HEK293 (cell line): ENCODE measurements at regions not wholly inside any gene's neighbourhood (a gene's known extent, or its start where the extent isn't known, plus 50 kb on each side); places are given as distances from the start of the nearest gene placed in this dataset.

ENCODE experiments used
- ZNF423 ChIP-seq: fragments of 450-650 bp; formaldehyde crosslinking; IDR thresholded peaks from 2 replicates; pipeline ENCODE4 v1.5.1; 2016; ENCODE audit warnings: missing biosample characterization, missing genetic modification characterization
- TF ChIP-seq, protein P1 (sequence below): fragments of 450-650 bp; formaldehyde crosslinking; IDR thresholded peaks from 2 replicates; pipeline ENCODE4 v1.5.1; 2016; ENCODE audit warnings: missing biosample characterization, missing genetic modification characterization
- TF ChIP-seq, protein P2 (sequence below): fragments of 450-650 bp; formaldehyde crosslinking; IDR thresholded peaks from 2 replicates; pipeline ENCODE4 v1.5.1; 2016; ENCODE audit warnings: missing biosample characterization, missing genetic modification characterization, low read depth
- TF ChIP-seq, protein P3 (sequence below): fragments of 450-650 bp; formaldehyde crosslinking; IDR thresholded peaks from 2 replicates; pipeline ENCODE4 v1.5.1; 2016; ENCODE audit warnings: missing biosample characterization, missing genetic modification characterization
- TF ChIP-seq, protein P4 (sequence below): fragments of 450-650 bp; IDR thresholded peaks from 2 replicates; pipeline ENCODE4 v1.5.1; 2018; ENCODE audit warnings: missing biosample characterization, missing genetic modification characterization
- TF ChIP-seq, protein P5 (sequence below): fragments of 450-650 bp; formaldehyde crosslinking; IDR thresholded peaks from 2 replicates; pipeline ENCODE4 v1.5.1; 2016; ENCODE audit warnings: missing biosample characterization, missing genetic modification characterization

DNA sequence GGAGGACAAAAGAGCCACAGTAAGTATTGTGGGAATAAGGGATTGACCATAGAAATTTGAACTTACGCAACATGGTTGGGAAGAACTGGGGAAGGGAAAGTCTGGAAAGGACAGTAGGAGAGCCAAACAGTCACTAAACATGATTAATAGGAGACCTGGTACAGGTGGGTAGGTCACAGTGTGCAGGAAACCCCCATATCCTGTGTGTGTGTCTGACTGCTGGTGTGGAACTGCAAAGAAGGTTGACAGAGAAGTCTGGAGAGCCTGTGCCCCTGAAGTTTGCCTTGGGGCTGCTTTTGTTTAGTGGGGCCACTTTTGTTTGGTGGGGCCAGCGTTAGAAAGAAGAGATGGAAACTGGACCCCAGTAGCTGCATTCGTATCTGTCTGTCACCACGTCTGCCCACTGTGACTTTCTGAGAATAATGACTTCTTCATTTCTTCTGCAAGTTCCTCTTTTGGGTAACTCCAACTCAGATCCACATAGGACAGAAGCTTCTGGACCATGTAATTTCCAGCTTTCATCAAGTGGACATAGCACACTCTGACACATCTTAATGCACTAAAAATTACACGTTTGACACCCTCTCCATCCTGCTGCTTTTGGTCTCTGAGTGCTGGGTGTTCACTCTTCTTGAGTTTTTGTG is 126.8 kb upstream of the RAG2 start:
- TF ChIP-seq, protein P1, sequence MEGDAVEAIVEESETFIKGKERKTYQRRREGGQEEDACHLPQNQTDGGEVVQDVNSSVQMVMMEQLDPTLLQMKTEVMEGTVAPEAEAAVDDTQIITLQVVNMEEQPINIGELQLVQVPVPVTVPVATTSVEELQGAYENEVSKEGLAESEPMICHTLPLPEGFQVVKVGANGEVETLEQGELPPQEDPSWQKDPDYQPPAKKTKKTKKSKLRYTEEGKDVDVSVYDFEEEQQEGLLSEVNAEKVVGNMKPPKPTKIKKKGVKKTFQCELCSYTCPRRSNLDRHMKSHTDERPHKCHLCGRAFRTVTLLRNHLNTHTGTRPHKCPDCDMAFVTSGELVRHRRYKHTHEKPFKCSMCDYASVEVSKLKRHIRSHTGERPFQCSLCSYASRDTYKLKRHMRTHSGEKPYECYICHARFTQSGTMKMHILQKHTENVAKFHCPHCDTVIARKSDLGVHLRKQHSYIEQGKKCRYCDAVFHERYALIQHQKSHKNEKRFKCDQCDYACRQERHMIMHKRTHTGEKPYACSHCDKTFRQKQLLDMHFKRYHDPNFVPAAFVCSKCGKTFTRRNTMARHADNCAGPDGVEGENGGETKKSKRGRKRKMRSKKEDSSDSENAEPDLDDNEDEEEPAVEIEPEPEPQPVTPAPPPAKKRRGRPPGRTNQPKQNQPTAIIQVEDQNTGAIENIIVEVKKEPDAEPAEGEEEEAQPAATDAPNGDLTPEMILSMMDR (tag by site-specific recombination) = no peak
- TF ChIP-seq, protein P2, sequence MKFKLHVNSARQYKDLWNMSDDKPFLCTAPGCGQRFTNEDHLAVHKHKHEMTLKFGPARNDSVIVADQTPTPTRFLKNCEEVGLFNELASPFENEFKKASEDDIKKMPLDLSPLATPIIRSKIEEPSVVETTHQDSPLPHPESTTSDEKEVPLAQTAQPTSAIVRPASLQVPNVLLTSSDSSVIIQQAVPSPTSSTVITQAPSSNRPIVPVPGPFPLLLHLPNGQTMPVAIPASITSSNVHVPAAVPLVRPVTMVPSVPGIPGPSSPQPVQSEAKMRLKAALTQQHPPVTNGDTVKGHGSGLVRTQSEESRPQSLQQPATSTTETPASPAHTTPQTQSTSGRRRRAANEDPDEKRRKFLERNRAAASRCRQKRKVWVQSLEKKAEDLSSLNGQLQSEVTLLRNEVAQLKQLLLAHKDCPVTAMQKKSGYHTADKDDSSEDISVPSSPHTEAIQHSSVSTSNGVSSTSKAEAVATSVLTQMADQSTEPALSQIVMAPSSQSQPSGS = no peak
- TF ChIP-seq ZNF423 = no peak
- TF ChIP-seq, protein P3, sequence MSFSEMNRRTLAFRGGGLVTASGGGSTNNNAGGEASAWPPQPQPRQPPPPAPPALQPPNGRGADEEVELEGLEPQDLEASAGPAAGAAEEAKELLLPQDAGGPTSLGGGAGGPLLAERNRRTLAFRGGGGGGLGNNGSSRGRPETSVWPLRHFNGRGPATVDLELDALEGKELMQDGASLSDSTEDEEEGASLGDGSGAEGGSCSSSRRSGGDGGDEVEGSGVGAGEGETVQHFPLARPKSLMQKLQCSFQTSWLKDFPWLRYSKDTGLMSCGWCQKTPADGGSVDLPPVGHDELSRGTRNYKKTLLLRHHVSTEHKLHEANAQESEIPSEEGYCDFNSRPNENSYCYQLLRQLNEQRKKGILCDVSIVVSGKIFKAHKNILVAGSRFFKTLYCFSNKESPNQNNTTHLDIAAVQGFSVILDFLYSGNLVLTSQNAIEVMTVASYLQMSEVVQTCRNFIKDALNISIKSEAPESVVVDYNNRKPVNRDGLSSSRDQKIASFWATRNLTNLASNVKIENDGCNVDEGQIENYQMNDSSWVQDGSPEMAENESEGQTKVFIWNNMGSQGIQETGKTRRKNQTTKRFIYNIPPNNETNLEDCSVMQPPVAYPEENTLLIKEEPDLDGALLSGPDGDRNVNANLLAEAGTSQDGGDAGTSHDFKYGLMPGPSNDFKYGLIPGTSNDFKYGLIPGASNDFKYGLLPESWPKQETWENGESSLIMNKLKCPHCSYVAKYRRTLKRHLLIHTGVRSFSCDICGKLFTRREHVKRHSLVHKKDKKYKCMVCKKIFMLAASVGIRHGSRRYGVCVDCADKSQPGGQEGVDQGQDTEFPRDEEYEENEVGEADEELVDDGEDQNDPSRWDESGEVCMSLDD (tag by site-specific recombination) = no peak
- TF ChIP-seq, protein P4, sequence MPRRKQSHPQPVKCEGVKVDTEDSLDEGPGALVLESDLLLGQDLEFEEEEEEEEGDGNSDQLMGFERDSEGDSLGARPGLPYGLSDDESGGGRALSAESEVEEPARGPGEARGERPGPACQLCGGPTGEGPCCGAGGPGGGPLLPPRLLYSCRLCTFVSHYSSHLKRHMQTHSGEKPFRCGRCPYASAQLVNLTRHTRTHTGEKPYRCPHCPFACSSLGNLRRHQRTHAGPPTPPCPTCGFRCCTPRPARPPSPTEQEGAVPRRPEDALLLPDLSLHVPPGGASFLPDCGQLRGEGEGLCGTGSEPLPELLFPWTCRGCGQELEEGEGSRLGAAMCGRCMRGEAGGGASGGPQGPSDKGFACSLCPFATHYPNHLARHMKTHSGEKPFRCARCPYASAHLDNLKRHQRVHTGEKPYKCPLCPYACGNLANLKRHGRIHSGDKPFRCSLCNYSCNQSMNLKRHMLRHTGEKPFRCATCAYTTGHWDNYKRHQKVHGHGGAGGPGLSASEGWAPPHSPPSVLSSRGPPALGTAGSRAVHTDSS (tag by site-specific recombination) = no peak
- TF ChIP-seq, protein P5, sequence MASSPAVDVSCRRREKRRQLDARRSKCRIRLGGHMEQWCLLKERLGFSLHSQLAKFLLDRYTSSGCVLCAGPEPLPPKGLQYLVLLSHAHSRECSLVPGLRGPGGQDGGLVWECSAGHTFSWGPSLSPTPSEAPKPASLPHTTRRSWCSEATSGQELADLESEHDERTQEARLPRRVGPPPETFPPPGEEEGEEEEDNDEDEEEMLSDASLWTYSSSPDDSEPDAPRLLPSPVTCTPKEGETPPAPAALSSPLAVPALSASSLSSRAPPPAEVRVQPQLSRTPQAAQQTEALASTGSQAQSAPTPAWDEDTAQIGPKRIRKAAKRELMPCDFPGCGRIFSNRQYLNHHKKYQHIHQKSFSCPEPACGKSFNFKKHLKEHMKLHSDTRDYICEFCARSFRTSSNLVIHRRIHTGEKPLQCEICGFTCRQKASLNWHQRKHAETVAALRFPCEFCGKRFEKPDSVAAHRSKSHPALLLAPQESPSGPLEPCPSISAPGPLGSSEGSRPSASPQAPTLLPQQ = no peak
